ENCODE measurements at regions not wholly inside any gene's neighbourhood (a gene's known extent, or its start where the extent isn't known, plus 50 kb on each side); places are given as distances from the start of the nearest gene placed in this dataset.

DNA sequence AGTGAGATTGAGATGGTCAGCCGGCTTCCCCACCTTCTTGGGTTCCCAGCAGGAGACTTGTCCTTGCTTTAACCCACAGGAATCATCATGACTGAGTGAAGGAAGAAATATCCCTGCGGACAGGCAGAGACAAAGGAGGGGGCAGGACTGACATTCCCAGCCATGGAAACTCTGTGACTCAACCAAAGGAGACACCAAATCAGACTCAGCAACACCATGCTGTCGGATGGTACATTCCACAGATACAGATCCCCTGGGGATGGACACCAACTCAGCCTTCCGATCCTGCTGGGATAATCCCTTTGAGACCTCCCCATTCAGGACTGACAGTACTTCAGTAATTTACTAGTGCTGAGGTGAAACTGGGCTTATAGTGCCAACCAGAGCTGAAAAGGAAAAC, 518.3 kb downstream of the XIRP2 start:
- no peak for DNase-seq
- Mint-ChIP-seq H3K36me3 (ENCODE audit: low read depth) (no peaks in the 10 kb centered on the region), H3K9me3 (no peaks in the 10 kb centered on the region), H3K4me1 (no peaks in the 10 kb centered on the region), H3K27ac (no peak overlapping the region), H3K27me3 (no peaks in the 10 kb centered on the region), H3K4me3 (no peak overlapping the region)
- CTCF ChIA-PET: no interaction called here
- POLR2A ChIA-PET: no interaction called here

GRCh38 chr2:167404627-167405284, 516.5 kb downstream of the XIRP2 start:
- ChIA-PET CTCF (no interaction called here), POLR2A (no interaction called here)
- Mint-ChIP-seq H3K36me3 (ENCODE audit: low read depth) (no peaks in the 10 kb centered on the region), H3K27ac (no peak overlapping the region), H3K27me3 (no peaks in the 10 kb centered on the region), H3K4me3 (no peak overlapping the region), H3K4me1 (no peaks in the 10 kb centered on the region), H3K9me3 (no peaks in the 10 kb centered on the region)
- no peak for DNase-seq

DNA sequence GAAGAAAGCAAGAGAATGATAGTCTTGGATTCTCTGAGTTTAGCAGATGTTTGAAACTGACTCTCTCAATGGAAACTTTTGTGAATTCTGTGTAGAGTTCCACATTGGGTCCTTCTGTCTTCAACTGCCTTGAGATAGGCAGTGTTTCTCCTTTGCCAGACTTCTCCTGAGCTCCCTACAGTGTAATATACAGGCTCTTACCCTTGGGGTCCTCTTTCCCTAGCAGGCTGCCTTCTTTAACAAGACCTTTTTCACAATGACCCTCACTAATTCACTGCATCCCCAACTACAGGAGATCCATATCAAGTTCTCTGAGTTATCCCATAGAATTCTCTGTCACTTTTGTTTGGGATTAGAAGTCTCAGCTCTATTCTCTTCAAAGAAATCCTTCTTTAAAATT, 513.0 kb downstream of the XIRP2 start:
- POLR2A ChIA-PET: no interaction called here
- Mint-ChIP-seq H3K4me1 (no peaks in the 10 kb centered on the region), H3K9me3 (no peaks in the 10 kb centered on the region), H3K27ac (no peak overlapping the region), H3K36me3 (ENCODE audit: low read depth) (no peaks in the 10 kb centered on the region), H3K4me3 (no peak overlapping the region), H3K27me3 (no peaks in the 10 kb centered on the region)
- CTCF ChIA-PET: no interaction called here
- no peak for DNase-seq

DNA sequence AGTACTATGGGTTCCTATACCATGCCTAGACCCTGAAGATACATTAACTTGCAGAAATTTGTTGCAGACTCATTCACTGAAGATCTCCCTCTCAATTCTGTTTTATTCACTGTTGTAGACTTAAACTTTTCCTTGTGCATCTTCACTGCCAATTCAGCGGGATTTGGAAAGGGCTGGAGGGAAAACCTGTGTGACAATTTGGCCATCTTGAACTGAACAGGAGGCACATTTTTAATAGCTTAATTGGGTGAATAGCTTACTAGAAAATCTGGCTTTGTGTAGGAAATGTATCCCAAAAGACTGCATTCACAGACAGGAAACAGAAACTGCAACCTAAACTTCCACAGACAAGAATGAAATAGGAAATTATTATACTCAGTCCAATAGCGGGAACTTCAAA, 512.3 kb downstream of the XIRP2 start:
- Mint-ChIP-seq H3K27me3 (no peaks in the 10 kb centered on the region), H3K27ac (no peak overlapping the region), H3K36me3 (ENCODE audit: low read depth) (no peaks in the 10 kb centered on the region), H3K4me1 (no peaks in the 10 kb centered on the region), H3K4me3 (no peak overlapping the region), H3K9me3 (no peaks in the 10 kb centered on the region)
- ChIA-PET CTCF (no interaction called here), POLR2A (no interaction called here)
- no peak for DNase-seq

- POLR2A ChIA-PET: no interaction called here
- no peaks in the 10 kb centered on the region for H3K36me3 Mint-ChIP-seq (ENCODE audit: low read depth)
- CTCF ChIA-PET: no interaction called here
- H3K4me3 Mint-ChIP-seq: no peak overlapping the region
- DNase-seq: no peak
- H3K27me3 Mint-ChIP-seq: peaks cover 2% of the 10 kb centered on the region
- H3K9me3 Mint-ChIP-seq: no peaks in the 10 kb centered on the region
- no peaks in the 10 kb centered on the region for H3K4me1 Mint-ChIP-seq
- H3K27ac Mint-ChIP-seq: no peak overlapping the region
These were observed 510.6 kb downstream of the XIRP2 start for GRCh38 chr2:167398873-167399272.

GRCh38 chr2:167388901-167389300, 500.6 kb downstream of the XIRP2 start:
- no peaks in the 10 kb centered on the region for H3K27me3 Mint-ChIP-seq
- H3K4me3 Mint-ChIP-seq: no peak overlapping the region
- CTCF ChIA-PET: no interaction called here
- H3K36me3 Mint-ChIP-seq (ENCODE audit: low read depth): no peaks in the 10 kb centered on the region
- H3K4me1 Mint-ChIP-seq: no peaks in the 10 kb centered on the region
- DNase-seq: no peak
- H3K27ac Mint-ChIP-seq: no peak overlapping the region
- H3K9me3 Mint-ChIP-seq: no peaks in the 10 kb centered on the region
- POLR2A ChIA-PET: no interaction called here

DNA sequence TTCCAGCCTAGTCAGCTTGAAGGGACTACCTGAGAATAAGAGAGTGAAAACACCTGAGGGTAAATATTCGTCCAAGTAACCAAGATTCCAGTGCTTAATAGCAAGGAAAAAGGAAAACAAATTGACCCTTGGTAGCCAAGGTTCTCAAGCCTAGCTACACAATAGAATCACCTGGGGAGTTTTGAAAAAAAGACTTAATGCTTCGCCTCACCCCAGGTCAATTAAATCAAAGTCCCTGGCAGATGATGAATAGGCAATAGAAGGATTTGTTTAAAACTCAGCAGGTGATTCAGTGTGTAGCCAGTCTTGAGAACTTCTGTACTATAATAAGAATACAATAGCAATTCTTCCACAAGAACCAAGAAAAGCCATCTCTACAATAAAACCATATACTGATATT, 500.2 kb downstream of the XIRP2 start:
- Mint-ChIP-seq H3K4me1 (no peaks in the 10 kb centered on the region), H3K27ac (no peak overlapping the region), H3K27me3 (no peaks in the 10 kb centered on the region), H3K4me3 (no peak overlapping the region), H3K36me3 (ENCODE audit: low read depth) (no peaks in the 10 kb centered on the region), H3K9me3 (no peaks in the 10 kb centered on the region)
- no peak for DNase-seq
- CTCF ChIA-PET: no interaction called here
- POLR2A ChIA-PET: no interaction called here

DNA sequence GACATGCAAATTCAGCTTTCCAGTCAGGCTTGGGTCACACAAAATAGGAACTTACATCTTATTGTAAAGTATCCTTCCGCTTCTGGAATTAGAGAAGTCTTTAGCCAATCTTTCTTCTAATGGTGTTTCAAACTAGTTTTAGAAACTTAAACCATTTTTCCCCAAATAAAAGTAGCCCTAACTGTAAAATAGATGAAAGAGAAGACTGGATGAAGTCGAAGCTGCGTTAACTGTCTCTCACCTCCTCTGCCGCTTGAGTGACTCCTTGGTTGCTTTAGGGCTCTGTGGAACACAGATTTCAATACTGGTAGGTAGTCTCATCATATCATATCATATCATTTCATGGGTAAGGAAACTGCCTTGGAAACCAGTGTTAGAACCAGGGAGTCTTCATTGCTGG, 498.4 kb downstream of the XIRP2 start:
- POLR2A ChIA-PET: no interaction called here
- H3K27ac Mint-ChIP-seq: no peak overlapping the region

GRCh38 chr2:167383610-167384194, 495.4 kb downstream of the XIRP2 start:
- Mint-ChIP-seq H3K27me3 (no peaks in the 10 kb centered on the region), H3K4me3 (no peak overlapping the region), H3K36me3 (ENCODE audit: low read depth) (no peaks in the 10 kb centered on the region), H3K27ac (no peak overlapping the region), H3K4me1 (no peaks in the 10 kb centered on the region), H3K9me3 (no peaks in the 10 kb centered on the region)
- no peak for DNase-seq
- ChIA-PET POLR2A (no interaction called here), CTCF (no interaction called here)

More for the DNA sequence above, 498.4 kb downstream of the XIRP2 start:
- DNase-seq: no peak
- no peaks in the 10 kb centered on the region for H3K27me3 Mint-ChIP-seq
- no peaks in the 10 kb centered on the region for H3K9me3 Mint-ChIP-seq
- no peak overlapping the region for H3K4me3 Mint-ChIP-seq
- CTCF ChIA-PET: no interaction called here
- no peaks in the 10 kb centered on the region for H3K36me3 Mint-ChIP-seq (ENCODE audit: low read depth)
- no peaks in the 10 kb centered on the region for H3K4me1 Mint-ChIP-seq

DNA sequence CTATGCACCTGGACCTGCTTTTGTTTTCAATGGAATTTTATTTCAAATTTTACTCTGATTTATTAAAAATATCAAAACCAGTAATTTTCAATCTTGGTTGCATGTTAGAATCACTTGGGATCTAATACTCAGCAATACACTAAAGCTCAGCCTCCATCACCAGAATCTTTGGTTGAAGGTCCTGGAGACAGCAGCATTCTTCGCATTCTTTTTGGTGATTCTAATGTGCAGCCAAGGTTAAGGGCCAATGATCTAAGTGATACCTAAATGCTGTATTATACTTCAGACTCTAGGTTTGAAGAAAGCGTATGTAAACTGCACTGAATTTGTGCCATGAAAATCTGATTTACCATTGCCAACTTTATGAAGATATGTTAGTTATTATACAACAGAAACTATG, 493.1 kb downstream of the XIRP2 start:
- H3K27me3 Mint-ChIP-seq: no peaks in the 10 kb centered on the region
- ChIA-PET CTCF (no interaction called here), POLR2A (interaction anchor here (0.6 kb wide), 1 partner anchor 494 kb away, joined by 4 read pairs; no protein-coding TSS in a partner anchor)
- H3K9me3 Mint-ChIP-seq: no peaks in the 10 kb centered on the region
- no peak overlapping the region for H3K4me3 Mint-ChIP-seq
- no peaks in the 10 kb centered on the region for H3K36me3 Mint-ChIP-seq (ENCODE audit: low read depth)
- no peak overlapping the region for H3K27ac Mint-ChIP-seq
- DNase-seq: no peak
- no peaks in the 10 kb centered on the region for H3K4me1 Mint-ChIP-seq

GRCh38 chr2:167380555-167380954, 492.3 kb downstream of the XIRP2 start:
- CTCF ChIA-PET: no interaction called here
- DNase-seq: no peak

DNA sequence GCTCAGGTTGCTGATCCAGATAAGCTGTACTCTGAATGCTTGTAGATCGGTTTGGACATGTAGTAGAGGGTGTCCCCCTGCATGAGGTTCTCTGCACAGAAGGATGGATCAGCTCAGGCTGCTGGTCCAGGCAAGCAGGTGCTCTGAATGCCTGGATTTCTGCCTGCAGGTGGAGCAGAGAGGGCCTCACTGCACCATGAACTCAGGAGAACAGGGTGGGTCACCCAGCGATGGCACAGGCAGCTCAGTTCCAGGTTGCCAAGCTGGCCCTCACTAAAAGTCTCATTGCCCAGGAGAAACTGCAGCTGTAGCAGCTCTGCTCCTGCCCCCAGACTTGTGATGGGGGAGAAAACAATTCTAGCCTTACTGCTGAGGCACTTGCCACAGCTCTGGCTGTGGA, 491.8 kb downstream of the XIRP2 start:
- Mint-ChIP-seq H3K27ac (no peak overlapping the region), H3K9me3 (no peaks in the 10 kb centered on the region), H3K27me3 (no peaks in the 10 kb centered on the region), H3K36me3 (ENCODE audit: low read depth) (no peaks in the 10 kb centered on the region), H3K4me1 (no peaks in the 10 kb centered on the region), H3K4me3 (no peak overlapping the region)
- CTCF ChIA-PET: no interaction called here
- POLR2A ChIA-PET: no interaction called here
- DNase-seq: no peak

More at GRCh38 chr2:167380555-167380954, 492.3 kb downstream of the XIRP2 start:
- H3K4me1 Mint-ChIP-seq: no peaks in the 10 kb centered on the region
- no peak overlapping the region for H3K4me3 Mint-ChIP-seq
- no peak overlapping the region for H3K27ac Mint-ChIP-seq
- no peaks in the 10 kb centered on the region for H3K36me3 Mint-ChIP-seq (ENCODE audit: low read depth)
- POLR2A ChIA-PET: no interaction called here
- no peaks in the 10 kb centered on the region for H3K9me3 Mint-ChIP-seq
- no peaks in the 10 kb centered on the region for H3K27me3 Mint-ChIP-seq

GRCh38 chr2:167369083-167369482, 480.8 kb downstream of the XIRP2 start:
- Mint-ChIP-seq H3K9me3 (peaks cover 4% of the 10 kb centered on the region), H3K4me1 (no peaks in the 10 kb centered on the region), H3K36me3 (ENCODE audit: low read depth) (no peaks in the 10 kb centered on the region), H3K4me3 (no peak overlapping the region), H3K27me3 (no peaks in the 10 kb centered on the region), H3K27ac (no peak overlapping the region)
- CTCF ChIA-PET: no interaction called here
- no peak for DNase-seq
- POLR2A ChIA-PET: no interaction called here

GRCh38 chr2:167368371-167368770, 480.1 kb downstream of the XIRP2 start:
- no peak for DNase-seq
- POLR2A ChIA-PET: no interaction called here
- Mint-ChIP-seq H3K27ac (no peak overlapping the region), H3K9me3 (peaks cover 6% of the 10 kb centered on the region), H3K4me1 (no peaks in the 10 kb centered on the region), H3K27me3 (no peaks in the 10 kb centered on the region), H3K36me3 (ENCODE audit: low read depth) (no peaks in the 10 kb centered on the region), H3K4me3 (no peak overlapping the region)
- CTCF ChIA-PET: no interaction called here
